ENCODE measurements at regions not wholly inside any gene's neighbourhood (a gene's known extent, or its start where the extent isn't known, plus 50 kb on each side); places are given as distances from the start of the nearest gene placed in this dataset.

- no peaks in the 10 kb centered on the region for H3K36me3 ChIP-seq
- no peaks in the 10 kb centered on the region for H3K4me1 ChIP-seq
- peak overlapping the region; percentile 54 for H3K27ac Mint-ChIP-seq
- no peak for DNase-seq (ENCODE audit: low spot score)
- peaks cover 7% of the 10 kb centered on the region for H3K27me3 ChIP-seq
- no peak overlapping the region for H3K27ac ChIP-seq
- no peak overlapping the region for H3K4me3 Mint-ChIP-seq
- no peaks in the 10 kb centered on the region for H3K9me3 ChIP-seq (ENCODE audit: low read depth)
- no peaks in the 10 kb centered on the region for H3F3A ChIP-seq (ENCODE audit: low read depth)
- TF ChIP-seq CTCF (IDR thresholded peaks at IDR 0.05) (no peak), EZH2 (IDR thresholded peaks at IDR 0.05) (no peak), EZH2phosphoT487 (IDR thresholded peaks at IDR 0.05) (no peak)
- H3K36me3 Mint-ChIP-seq = no peaks in the 10 kb centered on the region
- no peaks in the 10 kb centered on the region for H4K20me1 ChIP-seq (ENCODE audit: low read depth)
- no peak overlapping the region for H3K9ac ChIP-seq
- H2AFZ ChIP-seq (replicated peaks) = no peak overlapping the region
- H3K9me3 Mint-ChIP-seq = peaks cover 5% of the 10 kb centered on the region
- no peak overlapping the region for H3K4me3 ChIP-seq
- peaks cover 4% of the 10 kb centered on the region for H3K27me3 Mint-ChIP-seq (ENCODE audit: insufficient read depth, low read depth)
- H3K4me1 Mint-ChIP-seq = peaks cover 20% of the 10 kb centered on the region
- no peaks in the 10 kb centered on the region for H3K79me2 ChIP-seq (ENCODE audit: low read depth)
- no peak overlapping the region for H3K4me2 ChIP-seq
Observed at GRCh38 chr5:2148312-2149194, 265.8 kb upstream of the IRX4 start.

GRCh38 chr5:2147504-2148311 lies 265.0 kb upstream of the IRX4 start:
- Histone ChIP-seq H3K36me3 (no peaks in the 10 kb centered on the region), H3K4me2 (no peak overlapping the region), H2AFZ (replicated peaks) (no peak overlapping the region), H3K79me2 (ENCODE audit: low read depth) (no peaks in the 10 kb centered on the region), H3K9me3 (ENCODE audit: low read depth) (no peaks in the 10 kb centered on the region), H3K27ac (no peak overlapping the region), H3K27me3 (peaks cover 7% of the 10 kb centered on the region), H3K4me1 (no peaks in the 10 kb centered on the region), H4K20me1 (ENCODE audit: low read depth) (no peaks in the 10 kb centered on the region), H3K4me3 (no peak overlapping the region), H3K9ac (no peak overlapping the region), H3F3A (ENCODE audit: low read depth) (no peaks in the 10 kb centered on the region)
- Mint-ChIP-seq H3K27me3 (ENCODE audit: insufficient read depth, low read depth) (peaks cover 4% of the 10 kb centered on the region), H3K9me3 (peaks cover 5% of the 10 kb centered on the region), H3K4me1 (peaks cover 20% of the 10 kb centered on the region), H3K4me3 (no peak overlapping the region), H3K27ac (no peak overlapping the region), H3K36me3 (no peaks in the 10 kb centered on the region)
- no peak for DNase-seq (ENCODE audit: low spot score)
- TF ChIP-seq CTCF (IDR thresholded peaks at IDR 0.05) (no peak), EZH2 (IDR thresholded peaks at IDR 0.05) (no peak), EZH2phosphoT487 (IDR thresholded peaks at IDR 0.05) (no peak)

- TF ChIP-seq EZH2phosphoT487 (IDR thresholded peaks at IDR 0.05) = no peak
- TF ChIP-seq EZH2 (IDR thresholded peaks at IDR 0.05) = no peak
- TF ChIP-seq CTCF (IDR thresholded peaks at IDR 0.05) = no peak
- no peak for DNase-seq (ENCODE audit: low spot score)
- no peak overlapping the region for H3K27ac Mint-ChIP-seq
- no peak overlapping the region for H3K27ac ChIP-seq
- no peaks in the 10 kb centered on the region for H3K9me3 ChIP-seq (ENCODE audit: low read depth)
- H4K20me1 ChIP-seq (ENCODE audit: low read depth) = no peaks in the 10 kb centered on the region
- H3F3A ChIP-seq (ENCODE audit: low read depth) = no peaks in the 10 kb centered on the region
- H3K79me2 ChIP-seq (ENCODE audit: low read depth) = no peaks in the 10 kb centered on the region
- H3K4me1 Mint-ChIP-seq = peaks cover 7% of the 10 kb centered on the region
- peaks cover 5% of the 10 kb centered on the region for H3K9me3 Mint-ChIP-seq
- no peak overlapping the region for H2AFZ ChIP-seq (replicated peaks)
- no peak overlapping the region for H3K4me3 Mint-ChIP-seq
- no peaks in the 10 kb centered on the region for H3K4me1 ChIP-seq
- H3K4me2 ChIP-seq = no peak overlapping the region
- H3K36me3 ChIP-seq = no peaks in the 10 kb centered on the region
- H3K9ac ChIP-seq = no peak overlapping the region
- no peaks in the 10 kb centered on the region for H3K36me3 Mint-ChIP-seq
- H3K27me3 Mint-ChIP-seq (ENCODE audit: insufficient read depth, low read depth) = peaks cover 3% of the 10 kb centered on the region
- H3K27me3 ChIP-seq = peaks cover 4% of the 10 kb centered on the region
- no peak overlapping the region for H3K4me3 ChIP-seq
Observed at GRCh38 chr5:2143646-2144353, 261.1 kb upstream of the IRX4 start.

Data from neural progenitor cell (in vitro differentiated cells).